NCI-H1417 (cell line): ENCODE measurements at regions not wholly inside any gene's neighbourhood (a gene's known extent, or its start where the extent isn't known, plus 50 kb on each side); places are given as distances from the start of the nearest gene placed in this dataset.
A peak's percentile ranks its signal among the peaks of the same experiment; 100 is the strongest.
"Not testable (repeated sequence)": the region's sequence is repeated elsewhere in the genome, so short reads cannot be mapped to it uniquely, and the experiment has no call there.

ENCODE experiments used
- DNase-seq, 3 experiments: peaks; one replicate each; lab custom pipeline; 2025; lab: John Stamatoyannopoulos, UW

- DNase-seq, result no peak
Measured at GRCh38 chr12:90504806-90505205, 450.2 kb downstream of the CCER1 start.

GRCh38 chr12:90502070-90502469, 452.9 kb downstream of the CCER1 start:
- no peak for DNase-seq

GRCh38 chr12:90501412-90501811, 453.6 kb downstream of the CCER1 start:
- no peak for DNase-seq

GRCh38 chr12:90499795-90500194, 455.2 kb downstream of the CCER1 start:
- DNase-seq, result peak in 1 of 3 experiments; percentile 8

GRCh38 chr12:90497923-90498545, 456.9 kb downstream of the CCER1 start:
- DNase-seq, result no peak

- DNase-seq, result no peak
Measured at GRCh38 chr12:90490355-90490754, 464.6 kb downstream of the CCER1 start.

GRCh38 chr12:90489141-90489540, 465.8 kb downstream of the CCER1 start:
- no peak for DNase-seq

- no peak for DNase-seq
Measured at GRCh38 chr12:90485560-90485959, 469.4 kb downstream of the CCER1 start.

GRCh38 chr12:90484094-90484493, 470.9 kb downstream of the CCER1 start:
- no peak for DNase-seq

GRCh38 chr12:90481748-90482147, 473.2 kb downstream of the CCER1 start:
- no peak for DNase-seq

GRCh38 chr12:90479237-90479636, 475.7 kb downstream of the CCER1 start:
- no peak for DNase-seq

- no peak for DNase-seq
Measured at GRCh38 chr12:90473831-90474230, 481.1 kb downstream of the CCER1 start.

GRCh38 chr12:90460681-90461080, 494.3 kb downstream of the CCER1 start:
- DNase-seq, result no peak

- DNase-seq, result no peak
Measured at GRCh38 chr12:90456248-90456647, 498.7 kb downstream of the CCER1 start.

GRCh38 chr12:90455756-90456155, 499.2 kb downstream of the CCER1 start:
- no peak for DNase-seq

GRCh38 chr12:90449611-90450010, 505.4 kb downstream of the CCER1 start:
- DNase-seq, result no peak

- DNase-seq, result not testable (repeated sequence)
Measured at GRCh38 chr12:90443466-90443865, 511.5 kb downstream of the CCER1 start.

- no peak for DNase-seq
Measured at GRCh38 chr12:90441431-90441830, 513.5 kb downstream of the CCER1 start.

GRCh38 chr12:90428881-90429280, 526.1 kb downstream of the CCER1 start:
- DNase-seq, result no peak

GRCh38 chr12:90428465-90428864, 526.5 kb downstream of the CCER1 start:
- DNase-seq, result no peak

GRCh38 chr12:90423965-90424364, 531.0 kb downstream of the CCER1 start:
- no peak for DNase-seq

GRCh38 chr12:90410962-90411361, 544.0 kb downstream of the CCER1 start:
- no peak for DNase-seq

GRCh38 chr12:90407841-90408240, 547.1 kb downstream of the CCER1 start:
- peak in 1 of 3 experiments; percentile 42 for DNase-seq

- no peak for DNase-seq
Measured at GRCh38 chr12:90404071-90404470, 550.9 kb downstream of the CCER1 start.
